ENCODE measurements at regions not wholly inside any gene's neighbourhood (a gene's known extent, or its start where the extent isn't known, plus 50 kb on each side); places are given as distances from the start of the nearest gene placed in this dataset.

DNA sequence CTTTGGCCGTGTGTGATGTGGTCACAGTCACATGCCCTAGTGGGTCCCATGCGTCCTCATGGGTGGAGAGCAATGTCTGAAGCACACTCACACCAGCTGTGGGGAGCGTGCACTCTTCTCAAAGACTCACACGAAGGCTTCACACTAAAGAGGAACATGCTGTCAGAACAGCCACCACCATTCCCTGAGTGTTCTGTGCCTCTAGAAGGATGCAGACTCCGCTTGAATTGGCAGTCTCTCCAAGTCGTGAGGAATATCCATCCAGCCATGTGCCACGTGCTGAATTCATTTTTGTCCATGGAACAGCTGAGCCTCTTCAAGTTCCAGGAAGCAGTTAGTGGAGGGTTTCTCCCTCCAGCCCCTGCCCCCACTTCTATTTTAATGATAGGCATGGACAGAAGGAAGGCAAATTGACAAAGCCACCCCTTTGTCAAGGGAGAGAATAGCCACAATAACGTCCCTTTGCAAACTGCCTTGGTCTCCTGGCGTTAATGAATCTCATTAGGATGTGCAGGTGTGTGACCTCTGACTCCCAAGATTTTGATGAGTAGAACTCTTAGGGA lies 464.3 kb upstream of the ID2 start:
- Histone ChIP-seq H4K8ac (ENCODE audit: low read depth, low read length) (no peak overlapping the region), H2BK5ac (ENCODE audit: low read depth, low read length, poor library complexity) (no peak overlapping the region)
- no CpG with 5 or more reads among the region's 9 CpGs for WGBS (ENCODE audit: extremely low coverage, insufficient coverage, insufficient read length)

DNA sequence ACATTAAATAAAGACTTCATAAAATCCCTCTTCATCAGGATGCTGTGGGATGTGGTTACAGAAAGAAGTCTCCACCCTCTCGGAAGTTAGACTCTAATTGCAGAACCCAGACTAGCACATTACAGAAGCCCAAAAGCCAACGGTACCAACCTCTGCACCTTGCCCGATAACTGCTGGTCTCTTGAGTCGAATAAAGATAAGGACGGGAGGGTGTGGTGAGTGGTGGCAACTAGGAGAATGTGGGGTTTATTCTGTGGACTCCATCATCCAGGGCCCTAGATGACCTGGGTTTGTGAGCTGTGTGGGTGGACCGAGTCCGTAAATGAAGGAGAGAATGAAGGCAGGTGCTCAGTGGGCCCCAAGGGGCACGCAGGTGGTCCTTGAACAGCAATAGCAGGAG lies 462.8 kb upstream of the ID2 start:
- Histone ChIP-seq H3K4me1 (ENCODE audit: control insufficient read depth in 1 of 2, insufficient read depth in 2 of 2, low read length in 2 of 2) (no peaks in the 10 kb centered on the region), H2BK12ac (ENCODE audit: low read length) (no peak overlapping the region), H2AK5ac (ENCODE audit: low read length) (no peak overlapping the region), H2AFZ (ENCODE audit: insufficient read depth, low read length, poor library complexity) (no peak overlapping the region), H3K9me3 (ENCODE audit: insufficient read depth, low read depth, low read length) (no peaks in the 10 kb centered on the region), H3K27me3 (ENCODE audit: insufficient read depth, low read length) (no peaks in the 10 kb centered on the region), H2BK5ac (ENCODE audit: low read depth, low read length, poor library complexity) (no peak overlapping the region), H3K79me1 (ENCODE audit: low read length) (no peaks in the 10 kb centered on the region), H3K4ac (ENCODE audit: low read depth, low read length) (no peak overlapping the region), H2BK120ac (ENCODE audit: insufficient read depth, low read length, poor library complexity) (no peak overlapping the region), H3K14ac (ENCODE audit: low read length) (no peak overlapping the region), H3K9ac (ENCODE audit: low read length) (no peak overlapping the region), H3K27ac (ENCODE audit: low read depth, low read length) (no peak overlapping the region), H3K4me3 (ENCODE audit: low read depth, low read length) (no peak overlapping the region), H3K23ac (ENCODE audit: low read length) (no peak overlapping the region), H3K18ac (ENCODE audit: low read length) (no peak overlapping the region), H4K8ac (ENCODE audit: low read depth, low read length) (no peak overlapping the region), H3K79me2 (ENCODE audit: control insufficient read depth, insufficient read depth, low read length, poor library complexity) (no peaks in the 10 kb centered on the region), H4K12ac (ENCODE audit: low read depth, low read length) (no peak overlapping the region), H4K91ac (ENCODE audit: low read depth, low read length) (no peak overlapping the region), H3K36me3 (ENCODE audit: control insufficient read depth in 1 of 2, insufficient read depth in 2 of 2, low read length in 2 of 2) (no peaks in the 10 kb centered on the region), H3K4me2 (ENCODE audit: low read length) (no peak overlapping the region)
- DNase-seq, result no peak
- WGBS (ENCODE audit: extremely low coverage, insufficient coverage, insufficient read length), result no CpG with 5 or more reads among the region's 8 CpGs

More for the DNA sequence above, 464.3 kb upstream of the ID2 start:
- Histone ChIP-seq H3K9ac (ENCODE audit: low read length) (no peak overlapping the region), H4K12ac (ENCODE audit: low read depth, low read length) (no peak overlapping the region), H2AFZ (ENCODE audit: insufficient read depth, low read length, poor library complexity) (no peak overlapping the region), H3K4ac (ENCODE audit: low read depth, low read length) (no peak overlapping the region), H3K18ac (ENCODE audit: low read length) (no peak overlapping the region), H3K9me3 (ENCODE audit: insufficient read depth, low read depth, low read length) (no peaks in the 10 kb centered on the region), H3K4me1 (ENCODE audit: control insufficient read depth in 1 of 2, insufficient read depth in 2 of 2, low read length in 2 of 2) (no peaks in the 10 kb centered on the region), H2BK12ac (ENCODE audit: low read length) (no peak overlapping the region), H3K23ac (ENCODE audit: low read length) (no peak overlapping the region), H3K36me3 (ENCODE audit: control insufficient read depth in 1 of 2, insufficient read depth in 2 of 2, low read length in 2 of 2) (no peaks in the 10 kb centered on the region), H3K27ac (ENCODE audit: low read depth, low read length) (no peak overlapping the region), H3K4me3 (ENCODE audit: low read depth, low read length) (no peak overlapping the region), H3K14ac (ENCODE audit: low read length) (no peak overlapping the region), H3K4me2 (ENCODE audit: low read length) (no peak overlapping the region), H3K79me1 (ENCODE audit: low read length) (no peaks in the 10 kb centered on the region), H4K91ac (ENCODE audit: low read depth, low read length) (no peak overlapping the region), H2AK5ac (ENCODE audit: low read length) (no peak overlapping the region), H3K27me3 (ENCODE audit: insufficient read depth, low read length) (no peaks in the 10 kb centered on the region), H3K79me2 (ENCODE audit: control insufficient read depth, insufficient read depth, low read length, poor library complexity) (no peaks in the 10 kb centered on the region), H2BK120ac (ENCODE audit: insufficient read depth, low read length, poor library complexity) (no peak overlapping the region)
- no peak for DNase-seq

DNA sequence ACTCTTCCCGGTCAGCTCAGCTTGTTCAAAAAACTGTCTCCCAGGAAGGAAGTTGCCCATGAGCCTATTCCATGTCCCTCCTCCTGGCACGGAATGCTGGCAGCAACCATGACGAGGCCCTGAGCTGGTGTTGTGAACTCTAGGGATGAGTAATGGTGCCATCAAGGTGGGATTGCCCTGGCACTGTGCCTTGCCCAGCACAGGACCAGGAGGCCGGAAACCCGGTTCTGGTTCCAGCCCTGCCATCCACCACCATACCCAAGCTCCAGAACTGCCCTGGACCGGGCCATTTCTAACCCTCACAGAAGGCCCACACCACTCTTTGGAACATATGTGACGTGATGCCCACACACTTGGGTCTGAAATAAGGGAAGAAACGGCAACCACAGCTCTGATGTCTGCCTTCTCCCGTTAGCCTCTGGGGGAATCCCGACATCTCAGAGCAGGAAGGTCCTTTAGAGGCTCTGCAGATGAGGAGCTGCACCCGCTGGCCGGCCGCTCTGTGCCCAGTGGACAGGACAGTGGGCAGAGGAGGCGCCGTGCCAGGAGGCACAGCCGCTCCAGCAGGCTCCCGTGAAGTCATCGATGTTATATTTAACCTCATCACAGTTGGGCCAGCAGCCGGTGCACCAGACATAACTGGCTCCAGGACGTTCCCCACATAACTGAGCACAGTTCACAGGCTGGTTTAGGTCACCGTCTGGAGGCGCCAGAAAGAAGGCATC lies 462.1 kb upstream of the ID2 start:
- H3K4me1 ChIP-seq (ENCODE audit: control insufficient read depth in 1 of 2, insufficient read depth in 2 of 2, low read length in 2 of 2), result no peaks in the 10 kb centered on the region

DNA sequence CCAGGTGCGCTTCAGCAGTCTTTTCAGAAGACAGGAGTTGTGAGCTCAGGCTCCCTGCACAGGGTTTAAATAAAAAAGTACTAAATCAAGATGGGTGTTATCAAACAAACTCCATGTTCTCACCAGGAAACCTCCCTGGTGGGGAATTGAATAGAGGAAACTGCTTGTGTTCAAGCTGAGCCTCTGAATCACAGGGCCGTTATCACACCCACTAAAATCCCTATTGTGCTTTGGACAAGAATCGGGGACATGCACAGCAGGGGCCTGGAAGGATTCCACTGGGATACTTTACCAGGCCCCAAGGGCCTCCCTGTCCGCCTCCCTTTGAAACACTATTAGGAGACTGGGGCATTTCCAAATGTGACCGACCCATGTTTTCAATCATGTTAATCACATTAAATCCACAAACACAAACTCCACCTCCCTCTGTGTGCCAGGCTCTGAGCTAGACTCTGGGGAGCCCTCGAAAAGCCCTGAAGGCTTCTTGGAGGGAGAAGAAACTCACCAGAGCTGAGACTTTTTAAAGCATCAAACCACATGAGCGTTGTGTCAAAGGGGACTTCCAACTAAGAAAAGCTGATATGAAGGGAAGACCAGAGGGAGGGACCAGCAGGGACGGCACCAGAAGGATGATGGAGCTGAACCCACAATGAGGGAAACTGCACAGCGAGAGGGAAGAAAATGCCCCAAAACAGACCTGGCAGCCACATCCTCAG lies 458.7 kb upstream of the ID2 start:
- Histone ChIP-seq H4K12ac (ENCODE audit: low read depth, low read length) (no peak overlapping the region), H3K79me1 (ENCODE audit: low read length) (no peaks in the 10 kb centered on the region), H2BK12ac (ENCODE audit: low read length) (no peak overlapping the region), H3K4me2 (ENCODE audit: low read length) (no peak overlapping the region), H2BK5ac (ENCODE audit: low read depth, low read length, poor library complexity) (no peak overlapping the region), H3K36me3 (ENCODE audit: control insufficient read depth in 1 of 2, insufficient read depth in 2 of 2, low read length in 2 of 2) (no peaks in the 10 kb centered on the region), H3K14ac (ENCODE audit: low read length) (no peak overlapping the region), H2AK5ac (ENCODE audit: low read length) (no peak overlapping the region), H3K27me3 (ENCODE audit: insufficient read depth, low read length) (no peaks in the 10 kb centered on the region), H4K91ac (ENCODE audit: low read depth, low read length) (no peak overlapping the region), H3K4me1 (ENCODE audit: control insufficient read depth in 1 of 2, insufficient read depth in 2 of 2, low read length in 2 of 2) (no peaks in the 10 kb centered on the region), H3K4ac (ENCODE audit: low read depth, low read length) (no peak overlapping the region), H2AFZ (ENCODE audit: insufficient read depth, low read length, poor library complexity) (no peak overlapping the region), H3K9ac (ENCODE audit: low read length) (no peak overlapping the region), H3K18ac (ENCODE audit: low read length) (no peak overlapping the region), H3K4me3 (ENCODE audit: low read depth, low read length) (no peak overlapping the region), H3K9me3 (ENCODE audit: insufficient read depth, low read depth, low read length) (no peaks in the 10 kb centered on the region), H2BK120ac (ENCODE audit: insufficient read depth, low read length, poor library complexity) (no peak overlapping the region), H3K79me2 (ENCODE audit: control insufficient read depth, insufficient read depth, low read length, poor library complexity) (no peaks in the 10 kb centered on the region), H3K27ac (ENCODE audit: low read depth, low read length) (no peak overlapping the region), H3K23ac (ENCODE audit: low read length) (no peak overlapping the region), H4K8ac (ENCODE audit: low read depth, low read length) (no peak overlapping the region)
- no CpG with 5 or more reads among the region's 9 CpGs for WGBS (ENCODE audit: extremely low coverage, insufficient coverage, insufficient read length)
- no peak for DNase-seq

More for the DNA sequence above, 462.1 kb upstream of the ID2 start:
- no peak overlapping the region for H2AK5ac ChIP-seq (ENCODE audit: low read length)
- no peaks in the 10 kb centered on the region for H3K79me1 ChIP-seq (ENCODE audit: low read length)
- no peak overlapping the region for H4K12ac ChIP-seq (ENCODE audit: low read depth, low read length)
- no peak overlapping the region for H2BK5ac ChIP-seq (ENCODE audit: low read depth, low read length, poor library complexity)
- no peaks in the 10 kb centered on the region for H3K79me2 ChIP-seq (ENCODE audit: control insufficient read depth, insufficient read depth, low read length, poor library complexity)
- WGBS (ENCODE audit: extremely low coverage, insufficient coverage, insufficient read length), result no CpG with 5 or more reads among the region's 22 CpGs
- no peak overlapping the region for H3K14ac ChIP-seq (ENCODE audit: low read length)
- H3K4me3 ChIP-seq (ENCODE audit: low read depth, low read length), result no peak overlapping the region
- H2AFZ ChIP-seq (ENCODE audit: insufficient read depth, low read length, poor library complexity), result no peak overlapping the region
- H3K27me3 ChIP-seq (ENCODE audit: insufficient read depth, low read length), result no peaks in the 10 kb centered on the region
- H3K4ac ChIP-seq (ENCODE audit: low read depth, low read length), result no peak overlapping the region
- no peak overlapping the region for H3K23ac ChIP-seq (ENCODE audit: low read length)
- H2BK12ac ChIP-seq (ENCODE audit: low read length), result no peak overlapping the region
- no peak overlapping the region for H3K27ac ChIP-seq (ENCODE audit: low read depth, low read length)
- H3K18ac ChIP-seq (ENCODE audit: low read length), result no peak overlapping the region
- no peaks in the 10 kb centered on the region for H3K36me3 ChIP-seq (ENCODE audit: control insufficient read depth in 1 of 2, insufficient read depth in 2 of 2, low read length in 2 of 2)
- H3K4me2 ChIP-seq (ENCODE audit: low read length), result no peak overlapping the region
- H3K9ac ChIP-seq (ENCODE audit: low read length), result no peak overlapping the region
- H2BK120ac ChIP-seq (ENCODE audit: insufficient read depth, low read length, poor library complexity), result no peak overlapping the region
- H4K8ac ChIP-seq (ENCODE audit: low read depth, low read length), result no peak overlapping the region
- no peaks in the 10 kb centered on the region for H3K9me3 ChIP-seq (ENCODE audit: insufficient read depth, low read depth, low read length)
- DNase-seq, result no peak
- H4K91ac ChIP-seq (ENCODE audit: low read depth, low read length), result no peak overlapping the region

Data from trophoblast cell (in vitro differentiated cells and primary cell).